Vagina (tissue), 2 donors: ENCODE measurements at regions not wholly inside any gene's neighbourhood (a gene's known extent, or its start where the extent isn't known, plus 50 kb on each side); places are given as distances from the start of the nearest gene placed in this dataset.

Source experiments
- DNase-seq, 2 donors: peaks; one replicate each; pipeline ENCODE4 v3.0.0-alpha.2; 2017; ENCODE audit errors: extremely low spot score in 2 of 2
- H3K27ac ChIP-seq: fragments of 200-600 bp; sonication (generic); one replicate; pipeline ENCODE4 v1.5.1; 2019
- H3K27me3 ChIP-seq: fragments of 200-600 bp; sonication (generic); one replicate; pipeline ENCODE4 v1.5.1; 2019
- H3K36me3 ChIP-seq, 2 donors: fragments of 200-600 bp; sonication (generic); one replicate each; pipeline ENCODE4 v1.5.1; 2017 to 2019
- H3K4me1 ChIP-seq: fragments of 200-600 bp; sonication (generic); one replicate; pipeline ENCODE4 v1.5.1; 2019
- H3K4me3 ChIP-seq, 2 donors: fragments of 200-600 bp; sonication (generic); 1 replicate in 1 of 2; 2 replicates in 1 of 2; pipeline ENCODE4 v1.5.1; 2016 to 2019
- H3K9me3 ChIP-seq: fragments of 200-600 bp; sonication (generic); one replicate; pipeline ENCODE4 v1.5.1; 2019
- POLR2A ChIP-seq, 2 donors: fragments of 450-650 bp; IDR thresholded peaks; one replicate each; pipeline ENCODE4 v1.6.1; 2017; ENCODE audit warnings: antibody characterized with exemption in 2 of 2, mild to moderate bottlenecking in 2 of 2, moderate library complexity in 2 of 2
- POLR2AphosphoS5 ChIP-seq, 2 donors: sonication (generic); formaldehyde crosslinking; IDR thresholded peaks; one replicate each; pipeline ENCODE4 v1.9.0; 2017; ENCODE audit warnings: antibody characterized with exemption in 2 of 2, mild to moderate bottlenecking in 2 of 2, low read depth in 1 of 2; ENCODE audit not compliant: insufficient read depth in 1 of 2
- intact Hi-C: fragments of 100-400 bp; cut with DNase I; formaldehyde crosslinking; loops from one replicate; pipeline ENCODE4 v1.15.1; 2023
- TF ChIP-seq, protein P1 (sequence below), 3 experiments: fragments of 450-650 bp in 2 of 3; fragments of 200-600 bp in 1 of 3; sonication (generic) in 1 of 3; IDR thresholded peaks; one replicate each; pipeline ENCODE4 v1.5.1; 2017 to 2019; ENCODE audit warnings: antibody characterized with exemption in 3 of 3, mild to moderate bottlenecking in 2 of 3, moderate library complexity in 2 of 3

DNA sequence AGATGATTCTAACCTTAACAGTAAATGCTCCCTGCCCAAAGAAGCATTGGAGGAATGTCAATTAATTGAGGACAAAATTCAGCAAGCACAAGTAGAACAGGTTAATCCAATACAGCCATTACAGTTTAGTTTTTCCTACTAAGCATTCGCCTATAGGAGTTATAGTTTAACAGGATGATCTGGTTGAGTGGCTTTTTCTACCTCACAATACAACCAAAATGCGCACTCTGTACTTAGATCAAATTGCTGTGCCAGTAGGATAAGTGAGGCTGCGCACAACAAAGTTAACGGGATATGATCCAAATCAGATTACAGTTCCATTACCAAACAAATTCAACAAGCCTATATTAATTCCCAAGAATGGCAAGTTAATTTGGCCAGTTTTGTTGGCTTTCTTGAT is 117.1 kb upstream of the TRIM24 start:
- DNase-seq: no peak
- no peak overlapping the region for H3K27ac ChIP-seq
- TF ChIP-seq, protein P1, sequence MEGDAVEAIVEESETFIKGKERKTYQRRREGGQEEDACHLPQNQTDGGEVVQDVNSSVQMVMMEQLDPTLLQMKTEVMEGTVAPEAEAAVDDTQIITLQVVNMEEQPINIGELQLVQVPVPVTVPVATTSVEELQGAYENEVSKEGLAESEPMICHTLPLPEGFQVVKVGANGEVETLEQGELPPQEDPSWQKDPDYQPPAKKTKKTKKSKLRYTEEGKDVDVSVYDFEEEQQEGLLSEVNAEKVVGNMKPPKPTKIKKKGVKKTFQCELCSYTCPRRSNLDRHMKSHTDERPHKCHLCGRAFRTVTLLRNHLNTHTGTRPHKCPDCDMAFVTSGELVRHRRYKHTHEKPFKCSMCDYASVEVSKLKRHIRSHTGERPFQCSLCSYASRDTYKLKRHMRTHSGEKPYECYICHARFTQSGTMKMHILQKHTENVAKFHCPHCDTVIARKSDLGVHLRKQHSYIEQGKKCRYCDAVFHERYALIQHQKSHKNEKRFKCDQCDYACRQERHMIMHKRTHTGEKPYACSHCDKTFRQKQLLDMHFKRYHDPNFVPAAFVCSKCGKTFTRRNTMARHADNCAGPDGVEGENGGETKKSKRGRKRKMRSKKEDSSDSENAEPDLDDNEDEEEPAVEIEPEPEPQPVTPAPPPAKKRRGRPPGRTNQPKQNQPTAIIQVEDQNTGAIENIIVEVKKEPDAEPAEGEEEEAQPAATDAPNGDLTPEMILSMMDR (IDR thresholded peaks at IDR 0.05): no peak
- TF ChIP-seq POLR2A (IDR thresholded peaks at IDR 0.05) (no peak), POLR2AphosphoS5 (IDR thresholded peaks at IDR 0.05; ENCODE audit: insufficient read depth in 1 of 2, low read depth in 1 of 2) (no peak)
- no peak overlapping the region for H3K4me3 ChIP-seq
- intact Hi-C loops: no loop called here
- no peaks in the 10 kb centered on the region for H3K9me3 ChIP-seq
- H3K27me3 ChIP-seq: no peaks in the 10 kb centered on the region
- H3K4me1 ChIP-seq: no peaks in the 10 kb centered on the region
- H3K36me3 ChIP-seq: no peaks in the 10 kb centered on the region

DNA sequence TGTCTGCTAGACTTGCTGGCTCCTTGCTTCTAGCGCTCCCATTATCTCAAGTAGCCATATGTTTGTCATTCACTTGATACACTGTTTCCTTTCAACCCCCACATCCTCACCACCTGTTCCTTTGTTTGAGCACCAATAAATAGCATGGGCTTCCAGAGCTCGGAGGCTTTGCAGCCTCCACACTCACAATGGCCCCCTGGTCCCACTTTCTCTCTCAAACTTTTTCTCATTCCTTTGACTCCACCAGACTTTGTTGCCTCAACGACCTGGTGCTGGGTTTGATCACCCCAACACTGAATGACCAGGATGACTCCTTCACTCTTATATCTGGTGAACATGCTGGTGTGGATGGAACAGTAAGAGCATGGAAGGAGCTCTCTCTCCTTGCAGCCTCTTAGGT is 114.5 kb upstream of the TRIM24 start:
- Histone ChIP-seq H3K4me1 (no peaks in the 10 kb centered on the region), H3K27ac (no peak overlapping the region), H3K4me3 (no peak overlapping the region), H3K27me3 (no peaks in the 10 kb centered on the region), H3K36me3 (no peaks in the 10 kb centered on the region), H3K9me3 (no peaks in the 10 kb centered on the region)
- TF ChIP-seq, protein P1 (IDR thresholded peaks at IDR 0.05): no peak
- TF ChIP-seq POLR2A (IDR thresholded peaks at IDR 0.05) (no peak), POLR2AphosphoS5 (IDR thresholded peaks at IDR 0.05; ENCODE audit: insufficient read depth in 1 of 2, low read depth in 1 of 2) (no peak)
- intact Hi-C loops: no loop called here
- DNase-seq: no peak

DNA sequence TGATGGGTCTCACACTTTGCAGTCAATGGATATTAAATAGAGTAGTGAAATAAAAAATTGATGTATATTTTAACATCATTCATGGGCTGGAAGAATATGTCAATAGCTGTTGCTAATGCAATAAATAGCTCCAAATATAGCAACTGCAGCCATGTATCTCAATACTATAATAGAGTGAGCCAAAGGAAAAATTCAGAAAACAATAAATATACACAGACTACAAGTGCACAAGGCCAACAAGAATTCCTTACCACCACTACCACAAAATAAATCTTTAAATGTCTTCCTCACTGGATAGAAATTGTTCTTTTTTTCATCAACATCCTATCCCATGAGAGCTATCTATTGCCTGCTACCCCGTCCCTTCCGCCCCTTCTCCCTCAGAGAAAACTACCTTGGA is 113.1 kb upstream of the TRIM24 start:
- no peaks in the 10 kb centered on the region for H3K27me3 ChIP-seq
- H3K4me1 ChIP-seq: no peaks in the 10 kb centered on the region
- H3K27ac ChIP-seq: no peak overlapping the region
- no peaks in the 10 kb centered on the region for H3K36me3 ChIP-seq
- intact Hi-C loops: no loop called here
- TF ChIP-seq, protein P1 (IDR thresholded peaks at IDR 0.05): no peak
- TF ChIP-seq POLR2AphosphoS5 (IDR thresholded peaks at IDR 0.05; ENCODE audit: insufficient read depth in 1 of 2, low read depth in 1 of 2) (no peak), POLR2A (IDR thresholded peaks at IDR 0.05) (no peak)
- no peak overlapping the region for H3K4me3 ChIP-seq
- H3K9me3 ChIP-seq: no peaks in the 10 kb centered on the region
- no peak for DNase-seq

DNA sequence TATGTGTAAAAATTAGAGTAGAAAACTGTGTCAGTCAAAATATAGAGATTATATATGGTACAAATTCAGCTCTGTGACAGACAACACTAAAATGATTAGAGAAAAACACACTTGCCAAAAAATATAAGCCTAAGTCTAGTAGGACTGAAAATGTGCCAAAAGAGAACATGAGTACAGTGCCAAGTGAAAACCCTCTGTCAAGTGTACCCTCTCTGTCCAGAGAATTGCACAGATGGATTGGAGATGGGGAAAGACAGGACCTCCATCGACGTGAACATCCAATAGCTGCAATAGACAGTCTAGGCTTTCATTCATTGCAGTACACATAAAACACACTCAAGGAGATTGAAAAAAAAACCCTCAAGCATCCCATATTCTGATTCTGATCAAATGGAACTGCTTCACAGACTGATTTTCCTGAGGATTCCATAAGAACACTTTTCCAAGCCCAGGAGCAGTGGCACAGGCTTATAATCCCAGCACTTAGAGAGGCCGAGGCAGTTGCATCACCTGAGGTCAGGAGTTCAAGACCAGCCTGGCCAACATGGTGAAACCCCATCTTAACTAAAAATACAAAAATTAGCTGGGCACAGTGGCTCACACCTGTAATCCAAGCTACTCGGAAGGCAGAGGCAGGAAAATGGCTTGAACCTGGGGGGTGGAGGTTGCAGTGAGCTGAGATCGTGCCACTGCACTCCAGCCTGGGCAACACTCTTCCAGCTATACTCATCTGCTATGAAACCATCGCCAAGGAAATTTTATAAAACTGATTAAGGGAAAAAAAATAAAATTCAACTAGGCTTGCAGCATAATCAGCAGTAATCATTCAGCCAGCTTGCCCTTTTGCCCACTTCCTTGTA is 110.0 kb upstream of the TRIM24 start:
- Histone ChIP-seq H3K4me1 (no peaks in the 10 kb centered on the region), H3K4me3 (no peak overlapping the region), H3K27me3 (no peaks in the 10 kb centered on the region), H3K36me3 (no peaks in the 10 kb centered on the region), H3K27ac (no peak overlapping the region), H3K9me3 (no peaks in the 10 kb centered on the region)
- TF ChIP-seq, protein P1 (IDR thresholded peaks at IDR 0.05): no peak
- TF ChIP-seq POLR2AphosphoS5 (IDR thresholded peaks at IDR 0.05; ENCODE audit: insufficient read depth in 1 of 2, low read depth in 1 of 2) (no peak), POLR2A (IDR thresholded peaks at IDR 0.05) (no peak)
- intact Hi-C loops: no loop called here
- no peak for DNase-seq

DNA sequence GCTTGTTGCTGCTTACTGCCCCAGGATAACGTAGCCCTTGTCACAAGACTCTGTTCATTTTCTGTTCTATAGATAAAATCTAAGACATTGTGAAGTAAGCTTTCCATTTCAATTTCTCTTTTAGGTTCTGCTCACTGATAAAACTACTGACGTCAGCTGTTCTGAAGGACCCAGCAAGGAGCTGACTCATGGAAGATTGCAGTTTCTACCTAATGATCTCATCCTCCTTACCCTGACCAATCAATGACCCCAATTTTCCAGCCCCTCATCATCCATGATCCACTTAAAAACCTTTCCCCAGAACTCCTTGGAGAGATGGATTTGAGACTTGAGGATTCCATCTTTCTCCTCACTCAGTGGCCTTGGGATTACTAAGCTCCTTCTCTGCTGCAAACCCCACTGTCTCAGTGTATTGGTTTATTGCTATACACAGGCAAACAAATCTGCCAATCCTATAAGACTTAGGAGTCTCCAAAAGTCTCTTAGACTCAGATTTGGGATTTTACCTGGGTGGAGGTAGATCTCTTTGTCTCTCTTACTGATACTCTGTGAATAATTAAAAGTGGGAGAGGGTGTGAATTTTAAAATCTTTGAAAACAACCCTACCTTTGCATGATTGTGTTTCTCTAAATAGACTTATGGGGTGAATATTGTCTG is 109.2 kb upstream of the TRIM24 start:
- no peak for DNase-seq
- no peak for TF ChIP-seq POLR2AphosphoS5 (IDR thresholded peaks at IDR 0.05; ENCODE audit: insufficient read depth in 1 of 2, low read depth in 1 of 2)
- TF ChIP-seq, protein P1 (IDR thresholded peaks at IDR 0.05): no peak
- Histone ChIP-seq H3K27ac (no peak overlapping the region), H3K4me1 (no peaks in the 10 kb centered on the region), H3K4me3 (no peak overlapping the region), H3K36me3 (no peaks in the 10 kb centered on the region), H3K27me3 (no peaks in the 10 kb centered on the region), H3K9me3 (no peaks in the 10 kb centered on the region)
- intact Hi-C loops: no loop called here
